Erythroblast (primary cell): ENCODE measurements at regions not wholly inside any gene's neighbourhood (a gene's known extent, or its start where the extent isn't known, plus 50 kb on each side); places are given as distances from the start of the nearest gene placed in this dataset.

Experiments used
- GATA1 ChIP-seq: IDR thresholded peaks from 2 replicates; pipeline ENCODE4 v1.6.1; 2011; ENCODE audit warnings: low read depth, mild to moderate bottlenecking, control low read depth, low read length, moderate library complexity
- POLR2A ChIP-seq: IDR thresholded peaks from 2 replicates; pipeline ENCODE4 v1.6.1; 2011; ENCODE audit warnings: mild to moderate bottlenecking, low read length

GRCh38 chr6:110034667-110035036 lies 56.5 kb downstream of the GPR6 start:
- TF ChIP-seq POLR2A (no peak), GATA1 (no peak)
